HPDE6-E6E7 (cell line): ENCODE measurements at regions not wholly inside any gene's neighbourhood (a gene's known extent, or its start where the extent isn't known, plus 50 kb on each side); places are given as distances from the start of the nearest gene placed in this dataset.

ENCODE experiments used
- DNase-seq: peaks from one replicate; pipeline ENCODE4 v3.0.0; 2011; ENCODE audit warnings: missing footprints; ENCODE audit errors: extremely low spot score

DNA sequence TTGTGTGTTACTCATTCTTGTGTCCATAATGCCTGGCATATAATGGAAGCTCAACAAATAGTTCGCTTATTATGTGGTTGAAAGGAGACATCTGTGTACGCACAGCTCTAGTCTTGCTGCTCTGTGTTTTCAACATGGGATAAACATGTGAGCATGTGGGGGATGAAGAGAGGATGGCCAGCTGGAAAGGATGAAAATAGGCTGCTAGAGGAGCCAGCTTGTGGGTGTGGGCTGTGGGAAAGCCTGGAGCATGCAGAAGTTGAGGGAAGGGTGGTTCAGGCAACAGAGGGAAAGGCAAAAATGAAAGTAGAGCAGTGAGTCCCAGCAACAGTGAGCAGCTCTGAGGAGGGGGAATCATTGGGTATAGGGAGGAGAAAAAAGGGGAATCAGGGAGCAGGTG lies 324.6 kb upstream of the CDH11 start:
- no peak for DNase-seq

DNA sequence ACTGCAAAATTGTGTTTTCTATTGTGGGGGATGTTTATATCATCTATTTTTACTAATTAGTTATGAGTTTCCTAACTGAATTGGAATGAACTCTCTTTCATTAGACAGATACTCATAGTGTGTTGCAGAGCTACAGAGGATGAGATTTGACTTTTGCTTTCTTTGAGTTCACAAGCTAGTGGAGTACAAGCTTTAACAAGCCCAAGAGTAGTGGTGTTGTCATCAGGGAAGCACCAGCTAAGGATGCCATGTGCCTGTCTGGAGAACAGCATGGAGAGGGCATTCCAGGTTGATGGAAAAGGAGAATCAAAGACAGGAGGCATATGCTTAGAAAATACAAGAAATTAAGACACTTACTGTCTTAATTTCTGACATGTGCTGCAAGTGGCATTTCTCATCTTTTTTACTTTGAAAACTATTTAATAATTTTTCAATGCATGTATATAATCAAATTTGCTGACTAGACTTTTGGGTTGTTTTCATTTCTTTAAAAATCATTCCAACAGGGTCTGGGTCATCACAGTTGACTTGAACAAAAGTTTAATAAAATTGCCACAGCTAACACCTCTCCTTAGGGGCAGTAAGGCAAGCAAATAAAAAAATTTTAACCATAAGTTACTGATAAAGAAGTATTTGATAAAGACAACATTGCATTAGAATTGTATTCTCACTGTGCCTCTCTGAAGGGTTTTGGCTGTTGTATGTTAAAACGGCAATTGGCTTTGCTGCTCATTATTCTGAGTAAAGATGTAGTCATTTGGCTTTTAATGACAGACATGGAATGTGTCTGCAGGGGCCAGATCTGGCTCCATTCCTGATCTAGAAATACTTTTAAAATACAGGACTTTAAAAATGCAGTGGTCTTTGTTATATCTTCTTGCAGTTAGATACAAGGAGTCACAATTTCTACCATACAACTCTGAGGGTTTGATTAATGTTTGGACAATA lies 323.7 kb upstream of the CDH11 start:
- no peak for DNase-seq

GRCh38 chr16:65441501-65441900 lies 319.6 kb upstream of the CDH11 start:
- no peak for DNase-seq

- DNase-seq: no peak
Observed at GRCh38 chr16:65429504-65430181, 307.8 kb upstream of the CDH11 start.

- DNase-seq: no peak
Observed at GRCh38 chr16:65426484-65426883, 304.6 kb upstream of the CDH11 start.

GRCh38 chr16:65422934-65423333 lies 301.1 kb upstream of the CDH11 start:
- no peak for DNase-seq

DNA sequence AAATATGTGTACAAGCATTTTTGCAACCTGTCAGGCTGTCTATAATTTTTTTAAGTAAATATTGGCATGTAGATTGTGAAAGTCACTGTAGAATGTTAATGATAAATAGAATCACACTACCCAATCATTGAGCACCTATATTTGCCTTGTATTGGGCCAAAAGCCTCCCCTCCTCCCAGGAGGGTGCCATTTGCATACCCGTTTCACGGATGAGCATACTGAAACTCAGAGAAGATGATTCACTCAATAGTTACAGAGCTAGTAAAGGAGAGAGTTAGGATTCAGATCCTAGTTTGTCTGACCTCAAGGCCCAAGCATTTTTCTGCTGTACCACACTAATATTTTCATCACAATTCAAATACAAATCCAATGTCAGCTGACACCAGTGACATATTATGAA lies 299.7 kb upstream of the CDH11 start:
- no peak for DNase-seq

- no peak for DNase-seq
Observed at GRCh38 chr16:65418435-65418834, 296.6 kb upstream of the CDH11 start.

- DNase-seq: peak; percentile 15
Observed at GRCh38 chr16:65415460-65415859, 293.6 kb upstream of the CDH11 start.

DNA sequence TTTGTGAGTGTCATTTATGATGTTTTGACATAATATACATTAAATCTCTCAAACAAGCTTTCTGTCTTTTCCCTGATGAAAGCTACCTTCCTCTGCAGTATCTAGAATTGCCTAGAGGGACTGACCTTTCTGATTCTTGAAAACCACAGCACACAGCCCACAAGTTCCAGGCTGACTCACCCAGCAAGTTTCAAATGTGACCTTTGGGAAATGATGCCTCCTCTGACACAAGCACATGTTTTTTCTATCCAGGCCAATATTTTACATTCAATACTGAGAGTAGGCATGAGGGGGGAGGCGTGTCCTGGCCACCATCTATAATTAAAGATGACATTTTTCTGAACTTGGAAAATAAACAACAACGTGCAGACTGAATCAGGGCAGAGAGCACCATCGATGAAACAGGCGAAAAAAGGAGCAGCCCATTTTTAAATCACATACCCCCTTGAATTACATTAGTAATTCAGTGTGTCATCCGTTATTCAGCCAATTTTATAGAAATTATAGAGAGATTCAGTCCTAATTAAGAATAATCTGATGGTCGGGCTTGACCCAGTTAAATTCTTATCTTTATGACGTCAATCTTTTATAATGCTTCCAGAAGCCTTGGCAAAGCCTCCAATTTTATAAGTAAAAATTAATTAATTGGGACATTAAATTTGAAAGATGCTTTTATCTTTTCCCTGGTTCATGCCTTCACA lies 292.6 kb upstream of the CDH11 start:
- peak; percentile 42 for DNase-seq

GRCh38 chr16:65413861-65414260 lies 292.0 kb upstream of the CDH11 start:
- no peak for DNase-seq

DNA sequence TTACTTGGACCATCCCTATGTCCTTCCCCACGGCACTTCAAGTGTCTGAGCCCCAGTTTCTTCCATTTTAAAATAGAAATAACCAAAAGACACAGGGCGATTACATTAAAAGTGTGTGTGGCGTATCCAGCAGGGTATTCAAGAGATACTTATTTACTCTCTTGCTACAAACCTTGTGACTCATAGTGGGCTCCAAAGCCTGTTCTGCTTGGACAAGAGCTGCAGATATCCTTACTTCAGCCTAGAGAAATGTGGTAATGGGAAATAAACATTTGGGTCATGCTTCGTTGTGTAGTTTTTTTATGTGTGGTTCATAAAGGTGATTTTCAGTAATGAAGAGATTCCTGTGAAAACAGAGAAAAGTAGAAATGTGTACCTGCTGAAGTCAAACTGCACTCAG lies 288.9 kb upstream of the CDH11 start:
- DNase-seq: no peak

DNA sequence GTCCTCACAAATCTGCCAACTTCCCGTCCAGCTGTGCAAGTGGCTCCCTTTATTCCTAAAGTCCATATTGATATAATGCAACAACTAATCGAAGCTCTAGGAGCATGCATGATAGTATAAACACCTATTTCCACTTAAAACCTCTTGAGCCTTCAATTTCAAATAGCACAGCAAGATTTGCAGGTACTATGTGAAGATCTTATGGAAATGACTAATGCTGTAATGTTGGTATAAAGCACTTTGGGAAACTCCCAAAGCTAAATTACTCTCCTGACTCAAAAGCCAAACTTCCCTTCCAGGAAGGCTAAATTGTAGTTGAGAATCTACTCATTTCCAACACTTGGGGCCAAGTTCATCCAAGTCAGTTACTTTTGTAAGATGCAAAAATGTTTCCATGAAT lies 287.6 kb upstream of the CDH11 start:
- no peak for DNase-seq

DNA sequence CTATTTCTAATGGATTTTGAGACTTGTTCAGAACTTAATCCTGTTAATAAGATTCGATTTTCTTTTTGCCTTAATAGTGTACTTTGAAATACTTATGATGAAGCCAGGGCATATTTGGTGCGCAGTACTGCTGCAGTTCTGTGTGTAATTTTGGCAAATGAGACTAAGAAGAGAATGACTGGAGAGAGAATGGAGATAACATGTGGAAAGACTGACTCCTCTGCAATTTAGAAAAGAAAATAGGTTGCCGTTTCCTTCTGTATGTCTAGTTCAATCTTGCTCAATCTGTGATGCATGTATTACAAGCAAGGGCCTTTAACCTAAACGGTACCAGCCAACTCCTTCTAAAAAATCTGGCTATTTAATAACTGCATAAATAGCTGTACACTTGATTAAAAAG lies 285.1 kb upstream of the CDH11 start:
- no peak for DNase-seq

DNA sequence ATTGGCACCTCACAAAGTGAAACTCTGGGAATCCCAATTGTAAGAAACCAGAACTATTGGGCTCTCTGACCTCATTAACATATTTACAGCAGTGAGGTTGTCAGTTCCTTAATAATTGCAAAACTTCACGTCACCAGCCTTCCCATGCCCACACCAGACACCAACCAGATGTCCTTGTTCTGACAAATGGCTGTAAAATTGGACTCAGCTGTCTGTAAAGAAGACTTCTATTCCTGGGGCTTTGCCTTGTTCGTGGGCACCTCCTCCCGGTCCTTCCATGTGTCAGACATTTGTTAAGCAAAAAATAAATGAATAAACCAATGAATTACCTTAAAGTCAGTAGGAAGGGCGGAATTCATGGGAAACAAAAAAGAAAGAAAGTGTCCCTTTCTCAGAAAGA lies 284.3 kb upstream of the CDH11 start:
- DNase-seq: no peak

DNA sequence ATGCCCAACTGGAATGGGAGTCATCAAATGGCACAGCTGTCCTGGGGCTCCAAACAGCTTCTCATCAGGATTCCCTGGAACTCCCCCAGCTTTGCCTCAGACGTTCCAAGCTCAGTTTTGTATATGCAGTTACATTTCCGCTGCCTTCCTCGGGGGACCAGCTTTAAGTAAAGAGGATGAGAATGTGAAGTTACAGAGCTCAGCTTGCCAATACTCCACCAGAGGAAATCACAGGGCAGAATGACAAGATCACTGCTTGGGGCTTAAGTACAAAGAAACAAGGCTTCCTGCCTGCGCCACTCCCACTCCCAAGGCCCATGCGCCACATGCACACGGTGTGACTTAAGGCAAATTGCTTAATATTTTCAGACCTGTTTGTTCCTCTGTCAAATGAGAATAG lies 272.4 kb upstream of the CDH11 start:
- DNase-seq: no peak

DNA sequence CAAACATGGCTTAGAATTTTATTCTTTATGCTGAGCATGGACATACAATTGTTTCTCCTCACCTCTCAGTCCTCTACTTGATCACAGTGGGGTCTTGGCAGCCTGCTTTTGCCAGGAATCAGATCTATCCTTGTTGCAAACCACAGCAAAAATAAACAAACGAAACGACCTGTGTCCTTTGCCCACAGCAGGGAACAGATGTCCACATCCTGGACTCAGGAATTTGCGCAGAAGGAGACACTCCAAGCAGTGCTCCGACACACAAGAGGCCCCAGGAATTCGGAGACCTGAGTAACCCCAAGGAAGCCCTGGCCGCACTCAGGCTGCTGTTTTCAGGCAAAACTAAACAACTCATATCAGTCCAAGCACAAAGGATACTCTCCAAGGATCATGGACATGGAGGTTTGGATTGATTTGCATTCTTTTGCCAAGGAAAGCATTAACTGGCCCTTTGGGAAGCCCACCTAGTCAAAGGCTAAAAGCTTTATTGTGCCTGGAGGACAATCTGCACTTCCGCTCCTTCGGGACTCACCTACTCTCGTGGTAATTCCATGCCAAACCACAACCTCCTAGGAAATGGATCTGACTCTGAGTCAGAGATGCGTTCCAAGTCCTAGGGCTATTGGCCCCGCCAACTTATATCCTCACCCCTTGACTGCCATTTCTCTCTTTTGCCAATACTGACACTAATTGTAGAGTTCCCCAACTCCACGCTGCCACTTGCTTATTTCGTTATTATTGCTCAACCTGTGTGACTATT lies 271.1 kb upstream of the CDH11 start:
- DNase-seq: peak; percentile 11

GRCh38 chr16:65388592-65388991 lies 266.7 kb upstream of the CDH11 start:
- no peak for DNase-seq

- DNase-seq: no peak
Observed at GRCh38 chr16:65386672-65387071, 264.8 kb upstream of the CDH11 start.

- DNase-seq: no peak
Observed at GRCh38 chr16:65384441-65384840, 262.6 kb upstream of the CDH11 start.

DNA sequence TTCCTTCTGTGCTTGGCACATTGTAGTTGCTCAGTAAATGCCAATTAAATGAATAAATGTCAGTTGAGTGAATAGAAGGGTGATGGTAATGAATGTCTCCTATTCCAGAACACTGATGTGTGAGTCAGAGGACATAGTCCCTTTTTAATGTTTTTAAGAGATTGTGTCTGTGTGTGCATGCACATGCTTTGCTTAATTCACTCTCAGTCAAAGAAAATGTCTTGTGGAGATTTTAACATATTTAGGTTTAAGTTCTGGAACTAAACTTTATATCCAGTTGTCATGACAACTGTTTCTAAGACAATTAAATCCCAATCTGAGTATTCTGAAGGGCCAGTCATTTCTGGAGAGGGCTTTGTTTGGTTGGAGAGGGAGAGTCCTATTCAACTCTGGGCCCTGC lies 255.3 kb upstream of the CDH11 start:
- DNase-seq: no peak

- DNase-seq: no peak
Observed at GRCh38 chr16:65376601-65377000, 254.7 kb upstream of the CDH11 start.
